ENCODE measurements at regions not wholly inside any gene's neighbourhood (a gene's known extent, or its start where the extent isn't known, plus 50 kb on each side); places are given as distances from the start of the nearest gene placed in this dataset.

- TF ChIP-seq BACH2 (CRISPR knock-in tag; IDR thresholded peaks at IDR 0.05; ENCODE audit: borderline replicate concordance), result no peak
- TF ChIP-seq PPARA (CRISPR knock-in tag; IDR thresholded peaks at IDR 0.05; ENCODE audit: borderline replicate concordance), result no peak
- no peak for TF ChIP-seq ZFP30 (CRISPR knock-in tag; IDR thresholded peaks at IDR 0.05)
- no peak for TF ChIP-seq PATZ1 (CRISPR knock-in tag; IDR thresholded peaks at IDR 0.05; ENCODE audit: borderline replicate concordance)
- no peak for TF ChIP-seq ESRRG (CRISPR knock-in tag; IDR thresholded peaks at IDR 0.05)
- TF ChIP-seq TCF4 (CRISPR knock-in tag; IDR thresholded peaks at IDR 0.05; ENCODE audit: borderline replicate concordance), result no peak
- TF ChIP-seq ZNF565 (CRISPR knock-in tag; conservative IDR thresholded peaks at IDR 0.05; ENCODE audit: low read depth), result no peak
- no peak for TF ChIP-seq ISL1 (CRISPR knock-in tag; IDR thresholded peaks at IDR 0.05)
Measured at GRCh38 chr4:131159261-131159660, 1989.8 kb upstream of the PCDH10 start.
